ENCODE measurements at regions not wholly inside any gene's neighbourhood (a gene's known extent, or its start where the extent isn't known, plus 50 kb on each side); places are given as distances from the start of the nearest gene placed in this dataset.

DNA sequence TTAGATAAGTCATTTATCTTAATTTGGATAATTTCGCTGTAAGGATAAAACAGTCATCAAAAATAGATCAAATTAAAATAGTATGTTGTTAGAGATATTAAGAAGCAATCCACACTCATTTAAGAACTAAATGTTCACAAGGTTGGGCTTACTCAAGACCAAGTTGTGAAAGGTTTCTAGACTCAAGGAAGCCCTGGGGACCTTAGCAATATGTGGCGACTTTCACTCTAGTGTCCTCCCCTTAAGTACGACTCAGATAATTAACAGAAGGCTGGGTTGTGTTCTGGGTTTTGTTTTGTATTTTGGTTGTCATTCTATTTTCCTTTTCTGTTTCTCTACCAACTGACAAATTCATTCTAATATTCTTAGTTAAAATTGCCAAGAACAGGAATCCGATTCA, 1008.0 kb downstream of the PCDH9 start:
- Histone ChIP-seq H3K4me1 (ENCODE audit: insufficient read depth, low read length) (no peaks in the 10 kb centered on the region), H3K9ac (ENCODE audit: low read length) (no peak overlapping the region), H2AFZ (ENCODE audit: low read depth, low read length) (no peak overlapping the region), H3K9me3 (ENCODE audit: insufficient read depth, low read depth, low read length) (no peaks in the 10 kb centered on the region), H3K4me2 (ENCODE audit: low read length) (no peak overlapping the region), H3K27me3 (ENCODE audit: insufficient read depth, low read length) (no peaks in the 10 kb centered on the region), H3K4me3 (ENCODE audit: insufficient read depth, low read depth, low read length) (no peak overlapping the region), H3K79me2 (ENCODE audit: insufficient read depth, low read length) (no peaks in the 10 kb centered on the region), H4K20me1 (ENCODE audit: insufficient read depth, low read length) (no peaks in the 10 kb centered on the region), H3K27ac (ENCODE audit: low read depth, low read length) (no peak overlapping the region), H3K36me3 (ENCODE audit: insufficient read depth, low read length) (no peaks in the 10 kb centered on the region)
- Mint-ChIP-seq H3K4me3 (ENCODE audit: unreplicated experiment) (no peak overlapping the region), H3K4me1 (ENCODE audit: low read depth, unreplicated experiment) (no peaks in the 10 kb centered on the region), H3K9me3 (ENCODE audit: unreplicated experiment) (no peaks in the 10 kb centered on the region), H3K27ac (ENCODE audit: unreplicated experiment) (no peak overlapping the region), H3K27me3 (ENCODE audit: low read depth, unreplicated experiment) (peaks cover 7% of the 10 kb centered on the region), H3K36me3 (ENCODE audit: low read depth, unreplicated experiment) (no peaks in the 10 kb centered on the region)
- no peak for DNase-seq (ENCODE audit: low read depth)
- TF ChIP-seq EZH2 (IDR thresholded peaks at IDR 0.05; ENCODE audit: insufficient read depth, low read length): no peak
- TF ChIP-seq, protein P1, sequence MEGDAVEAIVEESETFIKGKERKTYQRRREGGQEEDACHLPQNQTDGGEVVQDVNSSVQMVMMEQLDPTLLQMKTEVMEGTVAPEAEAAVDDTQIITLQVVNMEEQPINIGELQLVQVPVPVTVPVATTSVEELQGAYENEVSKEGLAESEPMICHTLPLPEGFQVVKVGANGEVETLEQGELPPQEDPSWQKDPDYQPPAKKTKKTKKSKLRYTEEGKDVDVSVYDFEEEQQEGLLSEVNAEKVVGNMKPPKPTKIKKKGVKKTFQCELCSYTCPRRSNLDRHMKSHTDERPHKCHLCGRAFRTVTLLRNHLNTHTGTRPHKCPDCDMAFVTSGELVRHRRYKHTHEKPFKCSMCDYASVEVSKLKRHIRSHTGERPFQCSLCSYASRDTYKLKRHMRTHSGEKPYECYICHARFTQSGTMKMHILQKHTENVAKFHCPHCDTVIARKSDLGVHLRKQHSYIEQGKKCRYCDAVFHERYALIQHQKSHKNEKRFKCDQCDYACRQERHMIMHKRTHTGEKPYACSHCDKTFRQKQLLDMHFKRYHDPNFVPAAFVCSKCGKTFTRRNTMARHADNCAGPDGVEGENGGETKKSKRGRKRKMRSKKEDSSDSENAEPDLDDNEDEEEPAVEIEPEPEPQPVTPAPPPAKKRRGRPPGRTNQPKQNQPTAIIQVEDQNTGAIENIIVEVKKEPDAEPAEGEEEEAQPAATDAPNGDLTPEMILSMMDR (IDR thresholded peaks at IDR 0.05; ENCODE audit: insufficient read depth, low read depth, low read length): no peak
- FAIRE-seq: no peak

DNA sequence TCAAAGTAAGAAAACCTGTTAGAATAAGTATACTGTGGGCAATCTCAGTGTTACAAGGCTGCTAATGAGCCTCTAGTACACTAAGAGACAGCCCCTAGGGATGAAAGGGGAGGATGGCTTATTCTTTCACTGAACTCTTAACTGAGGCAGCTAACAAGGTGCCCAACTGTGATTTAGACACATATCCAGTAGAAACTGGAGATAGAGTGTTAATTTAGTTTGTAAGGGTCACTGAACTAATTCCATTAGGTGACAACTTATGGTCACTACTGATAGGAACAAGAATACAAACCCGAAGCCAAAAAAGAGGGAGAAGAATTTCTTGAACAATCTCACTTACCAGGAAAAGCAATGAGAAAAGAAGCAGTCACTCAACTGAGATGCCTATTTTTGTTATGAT, 1010.6 kb downstream of the PCDH9 start:
- Histone ChIP-seq H3K9ac (ENCODE audit: low read length) (no peak overlapping the region), H3K9me3 (ENCODE audit: insufficient read depth, low read depth, low read length) (no peaks in the 10 kb centered on the region), H2AFZ (ENCODE audit: low read depth, low read length) (no peak overlapping the region), H3K4me3 (ENCODE audit: insufficient read depth, low read depth, low read length) (no peak overlapping the region), H3K27ac (ENCODE audit: low read depth, low read length) (no peak overlapping the region), H4K20me1 (ENCODE audit: insufficient read depth, low read length) (no peaks in the 10 kb centered on the region), H3K4me2 (ENCODE audit: low read length) (no peak overlapping the region), H3K79me2 (ENCODE audit: insufficient read depth, low read length) (no peaks in the 10 kb centered on the region), H3K36me3 (ENCODE audit: insufficient read depth, low read length) (no peaks in the 10 kb centered on the region), H3K4me1 (ENCODE audit: insufficient read depth, low read length) (no peaks in the 10 kb centered on the region), H3K27me3 (ENCODE audit: insufficient read depth, low read length) (no peaks in the 10 kb centered on the region)
- Mint-ChIP-seq H3K36me3 (ENCODE audit: low read depth, unreplicated experiment) (no peaks in the 10 kb centered on the region), H3K4me1 (ENCODE audit: low read depth, unreplicated experiment) (no peaks in the 10 kb centered on the region), H3K27ac (ENCODE audit: unreplicated experiment) (no peak overlapping the region), H3K4me3 (ENCODE audit: unreplicated experiment) (no peak overlapping the region), H3K27me3 (ENCODE audit: low read depth, unreplicated experiment) (peaks cover 4% of the 10 kb centered on the region), H3K9me3 (ENCODE audit: unreplicated experiment) (no peaks in the 10 kb centered on the region)
- DNase-seq (ENCODE audit: low read depth) (no peak), FAIRE-seq (no peak)
- TF ChIP-seq, protein P1 (IDR thresholded peaks at IDR 0.05; ENCODE audit: insufficient read depth, low read depth, low read length): no peak
- no peak for TF ChIP-seq EZH2 (IDR thresholded peaks at IDR 0.05; ENCODE audit: insufficient read depth, low read length)

GRCh38 chr13:66218583-66218982, 1011.6 kb downstream of the PCDH9 start:
- Histone ChIP-seq H3K4me3 (ENCODE audit: insufficient read depth, low read depth, low read length) (no peak overlapping the region), H3K9ac (ENCODE audit: low read length) (no peak overlapping the region), H3K27me3 (ENCODE audit: insufficient read depth, low read length) (no peaks in the 10 kb centered on the region), H3K4me2 (ENCODE audit: low read length) (no peak overlapping the region), H2AFZ (ENCODE audit: low read depth, low read length) (no peak overlapping the region), H4K20me1 (ENCODE audit: insufficient read depth, low read length) (no peaks in the 10 kb centered on the region), H3K36me3 (ENCODE audit: insufficient read depth, low read length) (no peaks in the 10 kb centered on the region), H3K27ac (ENCODE audit: low read depth, low read length) (no peak overlapping the region), H3K9me3 (ENCODE audit: insufficient read depth, low read depth, low read length) (no peaks in the 10 kb centered on the region), H3K4me1 (ENCODE audit: insufficient read depth, low read length) (no peaks in the 10 kb centered on the region), H3K79me2 (ENCODE audit: insufficient read depth, low read length) (no peaks in the 10 kb centered on the region)
- no peak for DNase-seq (ENCODE audit: low read depth)
- peaks cover 2% of the 10 kb centered on the region for H3K27me3 Mint-ChIP-seq (ENCODE audit: low read depth, unreplicated experiment)
- H3K4me1 Mint-ChIP-seq (ENCODE audit: low read depth, unreplicated experiment): no peaks in the 10 kb centered on the region
- H3K9me3 Mint-ChIP-seq (ENCODE audit: unreplicated experiment): no peaks in the 10 kb centered on the region
- no peak overlapping the region for H3K4me3 Mint-ChIP-seq (ENCODE audit: unreplicated experiment)
- FAIRE-seq: no peak
- H3K27ac Mint-ChIP-seq (ENCODE audit: unreplicated experiment): no peak overlapping the region
- TF ChIP-seq, protein P1 (IDR thresholded peaks at IDR 0.05; ENCODE audit: insufficient read depth, low read depth, low read length): no peak
- TF ChIP-seq EZH2 (IDR thresholded peaks at IDR 0.05; ENCODE audit: insufficient read depth, low read length): no peak
- H3K36me3 Mint-ChIP-seq (ENCODE audit: low read depth, unreplicated experiment): no peaks in the 10 kb centered on the region

All from astrocyte (in vitro differentiated cells and primary cell).